PFSK-1 (cell line): ENCODE measurements at regions not wholly inside any gene's neighbourhood (a gene's known extent, or its start where the extent isn't known, plus 50 kb on each side); places are given as distances from the start of the nearest gene placed in this dataset.

ENCODE experiments used
- FOXP2 ChIP-seq: optimal IDR thresholded peaks from 2 replicates; pipeline ENCODE3; 2011; ENCODE audit warnings: borderline replicate concordance, control low read depth, inconsistent platforms; ENCODE audit not compliant: insufficient read depth; ENCODE audit errors: extremely low read length, extremely low read depth
- POLR2AphosphoS5 ChIP-seq: IDR thresholded peaks from 2 replicates; pipeline ENCODE4 v1.6.1; 2012; ENCODE audit warnings: low read depth, mild to moderate bottlenecking, control low read depth, low read length, moderate library complexity
- REST ChIP-seq, 2 experiments: IDR thresholded peaks; 2 replicates each; pipeline versions ENCODE4 v1.6.1 to v1.8.0; 2011 to 2012; ENCODE audit warnings: low read depth in 2 of 2, low read length in 2 of 2, control low read depth in 1 of 2, inconsistent platforms in 1 of 2, mild to moderate bottlenecking in 1 of 2, moderate library complexity in 1 of 2; ENCODE audit not compliant: insufficient read depth in 1 of 2
- SIN3A ChIP-seq: IDR thresholded peaks from 2 replicates; pipeline ENCODE4 v1.6.1; 2012; ENCODE audit warnings: mild to moderate bottlenecking, low read length, moderate library complexity, borderline replicate concordance; ENCODE audit not compliant: insufficient read depth
- TAF1 ChIP-seq: IDR thresholded peaks from 2 replicates; pipeline ENCODE4 v1.6.1; 2012; ENCODE audit warnings: low read length, control low read depth, borderline replicate concordance; ENCODE audit not compliant: insufficient read depth

- TF ChIP-seq FOXP2 (no peak), SIN3A (no peak), POLR2AphosphoS5 (no peak)
Observed at GRCh38 chr1:81228926-81229325, 571.8 kb upstream of the ADGRL2 start.

- TF ChIP-seq SIN3A (no peak), FOXP2 (no peak), TAF1 (no peak), REST (IDR thresholded peaks at IDR 0.05; ENCODE audit: insufficient read depth in 1 of 2, low read depth in 2 of 2, low read length in 2 of 2) (no peak), POLR2AphosphoS5 (no peak)
Observed at GRCh38 chr1:81226603-81226928, 574.2 kb upstream of the ADGRL2 start.

GRCh38 chr1:81225789-81226602, 574.7 kb upstream of the ADGRL2 start:
- no peak for TF ChIP-seq REST (IDR thresholded peaks at IDR 0.05; ENCODE audit: insufficient read depth in 1 of 2, low read depth in 2 of 2, low read length in 2 of 2)
- no peak for TF ChIP-seq TAF1
- no peak for TF ChIP-seq POLR2AphosphoS5
- no peak for TF ChIP-seq SIN3A
- no peak for TF ChIP-seq FOXP2

- TF ChIP-seq REST (IDR thresholded peaks at IDR 0.05; ENCODE audit: insufficient read depth in 1 of 2, low read depth in 2 of 2, low read length in 2 of 2) (no peak), FOXP2 (no peak)
Observed at GRCh38 chr1:81224222-81224621, 576.5 kb upstream of the ADGRL2 start.

GRCh38 chr1:81221564-81221963, 579.2 kb upstream of the ADGRL2 start:
- TF ChIP-seq REST (IDR thresholded peaks at IDR 0.05; ENCODE audit: insufficient read depth in 1 of 2, low read depth in 2 of 2, low read length in 2 of 2) = no peak
- TF ChIP-seq SIN3A = no peak
- TF ChIP-seq TAF1 = no peak
- no peak for TF ChIP-seq FOXP2
- no peak for TF ChIP-seq POLR2AphosphoS5
